HG03460 (cell line): ENCODE measurements at regions not wholly inside any gene's neighbourhood (a gene's known extent, or its start where the extent isn't known, plus 50 kb on each side); places are given as distances from the start of the nearest gene placed in this dataset.
"Not testable (repeated sequence)": the region's sequence is repeated elsewhere in the genome, so short reads cannot be mapped to it uniquely, and the experiment has no call there.

Source experiments
- ATAC-seq: cut with Tn5 transposase; IDR thresholded peaks from one replicate; pipeline ENCODE4 v1.9.1; 2021; ENCODE audit not compliant: unreplicated experiment

DNA sequence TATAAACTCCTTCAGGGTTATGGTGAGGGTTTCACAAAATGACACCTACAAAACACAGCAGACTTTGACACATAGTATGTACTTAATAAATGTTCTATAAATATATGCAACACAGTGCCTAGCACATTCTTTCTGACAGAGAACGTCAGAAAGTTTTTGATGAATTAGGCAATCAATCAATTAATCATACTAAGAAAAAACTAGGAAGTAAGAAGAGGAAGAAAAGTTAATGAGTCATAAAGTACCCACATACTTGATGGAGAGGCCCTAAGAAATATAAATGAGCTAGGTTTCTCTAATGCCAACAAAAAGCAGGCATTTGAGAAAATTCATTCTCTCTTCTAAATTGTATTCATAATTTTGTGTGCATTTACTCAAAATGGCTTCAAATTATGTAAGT is 192.7 kb upstream of the VWC2 start:
- no peak for ATAC-seq

DNA sequence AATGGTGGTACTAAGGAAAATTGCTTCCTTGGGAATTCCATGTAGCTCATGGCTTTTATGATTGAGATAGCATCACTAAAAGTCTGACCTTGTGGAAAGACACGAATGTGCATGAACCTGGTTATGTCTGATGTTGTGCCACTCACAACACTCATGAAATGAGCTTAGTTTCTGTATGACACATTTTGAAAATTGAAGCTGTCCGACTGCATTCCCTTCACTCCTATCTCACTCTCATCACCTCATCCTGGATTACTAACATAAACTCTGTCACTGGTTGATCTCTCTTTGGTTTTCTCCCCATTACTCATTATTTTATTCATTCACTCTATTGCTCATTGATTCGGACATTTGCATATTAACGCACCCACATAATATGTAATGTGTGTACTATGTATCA is 190.0 kb upstream of the VWC2 start:
- ATAC-seq: no peak

DNA sequence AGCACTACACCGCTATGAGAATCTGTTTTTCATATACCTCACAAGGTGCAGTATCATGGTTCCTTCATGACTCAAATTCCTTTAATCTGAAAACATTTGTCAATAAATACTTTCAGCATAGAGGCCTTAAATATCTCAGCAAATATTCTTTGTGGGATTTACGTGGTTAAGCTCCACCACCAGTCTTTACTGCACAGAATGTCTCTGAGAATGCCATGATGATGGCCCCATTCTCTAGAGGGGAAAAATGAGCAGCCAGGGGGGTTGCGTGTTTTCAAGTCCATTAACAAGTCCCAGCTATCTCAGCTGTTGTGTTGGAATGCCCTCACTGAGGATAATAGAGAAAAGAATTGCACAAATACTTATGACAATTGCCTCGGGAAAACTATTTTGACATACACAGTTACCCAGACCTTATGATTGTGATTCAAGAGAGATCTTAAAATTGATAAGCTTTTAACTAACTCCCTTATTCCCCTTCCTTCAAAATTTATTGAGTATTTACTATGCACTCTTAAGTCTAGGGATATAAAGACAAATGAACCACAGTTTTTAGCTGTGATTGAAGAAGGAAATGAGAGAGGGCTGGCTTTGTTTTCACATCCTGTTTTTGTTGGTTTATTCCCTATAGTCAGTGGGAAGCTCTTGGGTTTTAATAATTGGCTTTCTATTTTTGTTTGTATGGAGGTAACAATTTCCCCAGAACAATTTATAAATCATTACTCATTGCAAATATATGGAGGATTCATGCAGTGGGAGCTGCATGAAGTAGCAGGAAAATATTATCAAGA is 176.5 kb upstream of the VWC2 start:
- ATAC-seq: no peak

DNA sequence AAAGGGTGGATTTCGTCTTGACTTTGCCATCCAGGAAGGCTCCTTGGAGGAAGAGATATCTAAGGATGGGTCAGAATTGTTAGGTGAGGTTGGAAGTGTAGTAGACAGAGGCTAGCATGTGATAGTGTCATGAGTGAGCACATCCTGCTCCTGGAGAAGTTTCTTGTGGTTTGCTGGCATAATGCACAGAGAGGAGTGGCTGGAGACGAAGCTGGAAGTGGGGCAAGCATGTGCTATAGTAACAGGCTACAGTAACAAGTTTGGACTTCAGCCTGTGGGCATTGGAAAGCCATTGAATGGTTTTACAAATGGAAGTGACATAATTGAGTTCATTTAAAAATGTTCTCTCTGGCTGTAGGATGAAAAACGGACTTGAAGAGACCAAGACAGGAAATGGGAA is 175.6 kb upstream of the VWC2 start:
- ATAC-seq: no peak

DNA sequence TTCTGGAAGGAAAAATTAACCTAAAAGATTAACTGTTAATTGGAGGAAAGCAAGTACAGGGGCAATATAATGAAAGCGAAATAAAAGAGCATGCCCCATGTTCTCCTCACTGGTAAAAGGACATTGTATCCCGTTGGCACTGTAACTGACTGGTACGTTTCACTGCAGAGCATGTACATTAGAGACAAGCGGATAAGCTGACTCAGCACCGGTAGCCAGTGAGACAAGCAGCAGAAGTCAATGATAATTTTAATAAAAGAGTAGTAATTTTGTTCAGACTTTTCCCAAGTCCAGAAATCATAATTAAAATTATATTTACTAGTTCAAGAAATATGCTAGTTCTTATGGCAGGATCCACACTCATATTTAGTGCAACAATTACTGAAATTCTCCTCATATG is 161.5 kb upstream of the VWC2 start:
- ATAC-seq: no peak

DNA sequence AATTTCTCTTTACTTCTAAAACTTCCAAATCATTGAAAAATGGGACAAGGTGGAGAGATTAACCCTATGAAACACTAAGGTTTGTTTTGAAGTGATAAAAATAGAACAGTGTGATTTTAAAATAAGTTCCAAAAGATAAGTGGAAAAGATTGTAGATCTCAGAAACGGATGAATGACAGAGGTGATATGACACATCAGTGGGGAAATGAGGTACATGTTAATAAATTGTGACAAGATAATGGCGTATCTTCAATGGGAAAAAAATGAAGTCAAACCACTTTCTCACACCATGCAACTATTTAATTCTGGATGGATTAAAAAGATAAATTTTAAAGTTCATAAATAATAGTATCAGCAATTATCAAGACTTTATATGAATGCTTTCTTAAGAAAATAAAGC is 159.7 kb upstream of the VWC2 start:
- ATAC-seq: no peak

DNA sequence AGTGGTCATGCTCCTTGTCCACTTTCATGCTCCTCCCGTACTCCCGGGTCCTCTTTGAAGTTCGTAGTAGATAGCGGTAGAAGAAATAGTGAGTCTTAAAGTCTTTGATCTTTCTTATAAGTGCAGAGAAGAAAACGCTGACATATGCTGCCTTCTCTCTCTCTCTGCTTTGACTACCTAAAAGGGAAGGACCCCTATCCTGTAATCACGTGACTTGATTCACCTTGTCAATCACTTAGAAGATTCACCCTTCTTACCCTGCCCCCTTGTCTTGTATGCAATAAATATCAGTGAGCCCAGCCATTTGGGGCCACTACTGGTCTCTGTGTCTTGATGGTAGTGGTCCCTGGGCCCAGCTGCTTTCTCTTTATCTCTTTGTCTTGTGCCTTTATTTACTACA is 158.5 kb upstream of the VWC2 start:
- not testable (repeated sequence) for ATAC-seq

DNA sequence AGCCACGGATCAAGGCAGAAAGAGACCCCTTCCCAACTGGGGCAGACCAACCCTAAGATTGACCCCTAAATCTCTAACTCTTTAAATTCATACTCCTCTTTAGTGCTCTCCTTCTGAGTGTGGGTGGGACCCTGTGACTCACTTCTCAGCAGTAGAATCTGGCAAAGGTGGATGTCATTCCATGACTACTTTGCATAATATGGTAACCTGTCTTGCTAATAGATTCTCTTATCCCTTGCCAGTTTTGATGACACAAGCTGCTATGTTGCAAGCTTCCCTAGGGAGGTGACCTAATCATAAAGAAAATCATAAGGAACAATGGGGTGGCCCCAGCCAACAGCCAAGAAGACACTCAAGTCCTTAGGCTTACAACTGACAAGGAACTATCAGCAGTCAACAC is 155.4 kb upstream of the VWC2 start:
- ATAC-seq: no peak

DNA sequence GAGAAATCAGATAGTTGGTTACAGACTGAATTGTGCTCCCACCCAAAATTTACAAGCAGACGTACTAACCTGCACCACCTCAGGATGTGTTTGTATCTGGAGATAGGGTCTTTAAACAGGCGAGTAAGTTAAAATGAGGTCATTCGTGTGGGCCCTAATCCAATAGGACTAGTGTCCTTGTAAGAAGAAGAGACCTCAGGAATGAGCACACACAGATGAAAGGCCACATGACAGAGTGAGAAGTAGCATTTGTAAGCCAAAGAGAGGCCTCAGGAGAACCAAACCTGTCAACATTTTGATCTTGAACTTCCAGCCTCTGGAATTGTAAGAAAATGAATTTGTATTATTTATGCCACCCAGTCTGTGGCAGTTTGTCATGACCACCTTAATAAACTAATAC is 149.5 kb upstream of the VWC2 start:
- ATAC-seq: no peak

DNA sequence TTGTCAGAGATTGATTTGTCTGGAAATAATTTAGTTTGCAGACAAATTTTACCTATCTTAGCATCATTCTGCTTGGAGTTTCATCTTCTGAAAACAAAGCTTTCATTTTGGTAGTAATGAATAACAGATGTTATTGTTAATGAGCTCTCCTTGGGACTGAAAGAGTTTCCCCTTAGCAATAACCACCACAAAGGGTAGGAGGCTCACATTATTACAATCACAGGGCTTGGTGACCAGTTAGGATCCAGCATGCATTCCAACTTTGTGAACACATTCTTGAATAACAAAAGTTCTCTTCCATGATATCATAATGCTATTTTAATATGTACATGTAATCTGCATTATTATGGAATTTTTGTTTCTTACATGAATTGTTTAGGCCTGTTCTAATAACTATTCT is 148.8 kb upstream of the VWC2 start:
- ATAC-seq: no peak

DNA sequence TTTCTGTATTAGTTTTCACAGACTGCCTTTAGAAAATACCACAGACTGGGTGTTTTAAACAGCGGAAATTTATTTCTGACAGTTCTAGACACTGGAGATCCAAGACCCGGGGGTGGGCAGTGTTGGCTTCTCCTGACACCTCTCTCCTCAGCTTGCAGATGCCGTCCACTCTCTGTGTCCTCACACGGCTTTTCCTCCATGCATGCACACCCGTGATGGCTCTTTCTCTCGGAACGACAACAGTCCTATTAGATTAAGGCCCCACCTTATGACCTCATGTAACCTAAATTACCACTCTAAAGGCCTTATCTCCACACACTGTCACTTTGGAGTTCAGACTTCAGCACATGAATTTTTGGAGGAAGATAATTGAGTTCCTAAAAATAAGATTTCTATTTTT is 142.9 kb upstream of the VWC2 start:
- ATAC-seq: no peak

DNA sequence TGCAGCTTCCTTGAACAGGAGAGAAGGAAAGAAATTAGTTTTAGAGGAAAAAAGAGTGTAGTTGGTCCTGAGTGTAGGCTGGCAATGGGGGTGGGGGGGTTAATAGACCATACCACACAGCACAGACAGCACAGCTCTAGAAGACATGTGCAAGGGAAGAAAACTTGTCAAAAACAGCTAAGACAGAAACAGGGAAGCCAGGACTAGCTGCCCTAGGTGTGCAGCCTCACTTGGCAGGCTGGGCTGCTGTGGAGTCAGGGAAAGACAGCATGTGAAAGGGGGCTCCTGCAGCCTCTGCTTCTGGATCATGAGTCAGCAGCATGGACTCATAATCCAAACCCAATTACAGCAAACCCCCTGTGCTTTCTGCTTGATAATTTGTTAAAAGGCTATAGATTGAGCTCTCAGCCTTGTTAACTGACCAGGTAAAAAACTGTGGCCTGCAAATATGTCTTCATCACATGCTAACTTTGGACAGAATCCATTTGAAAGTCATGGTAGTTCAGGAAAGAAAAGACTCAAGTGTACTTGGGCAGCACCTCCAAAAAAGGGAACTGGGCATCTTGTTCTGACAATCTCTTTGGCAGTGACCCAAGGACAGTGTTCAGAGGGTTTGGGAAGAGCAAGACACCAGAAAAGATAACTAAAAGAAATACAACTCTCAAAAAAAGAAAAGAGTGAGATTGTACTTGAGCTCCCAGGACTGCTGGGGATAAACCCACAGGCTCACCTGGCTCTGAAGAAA is 142.2 kb upstream of the VWC2 start:
- no peak for ATAC-seq

DNA sequence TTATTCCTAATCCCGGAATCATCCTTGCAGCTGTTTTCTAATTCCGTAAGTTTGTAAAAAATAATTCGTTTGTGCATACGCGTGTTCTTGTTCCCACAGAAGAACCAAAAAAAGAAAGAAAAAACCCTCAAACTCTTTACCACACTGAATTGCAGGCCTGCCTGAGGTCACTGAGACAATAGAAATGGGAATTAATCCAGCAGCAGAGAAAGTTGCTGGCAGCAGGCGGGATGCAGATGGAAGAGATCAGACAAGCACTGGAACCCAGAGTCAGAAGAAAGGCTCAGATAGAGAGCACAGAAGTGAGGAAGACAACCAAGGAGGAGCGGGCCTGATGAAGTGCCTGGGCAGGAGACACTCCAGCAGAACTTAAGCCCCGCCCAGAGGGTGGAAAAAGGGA is 141.5 kb upstream of the VWC2 start:
- ATAC-seq: no peak

DNA sequence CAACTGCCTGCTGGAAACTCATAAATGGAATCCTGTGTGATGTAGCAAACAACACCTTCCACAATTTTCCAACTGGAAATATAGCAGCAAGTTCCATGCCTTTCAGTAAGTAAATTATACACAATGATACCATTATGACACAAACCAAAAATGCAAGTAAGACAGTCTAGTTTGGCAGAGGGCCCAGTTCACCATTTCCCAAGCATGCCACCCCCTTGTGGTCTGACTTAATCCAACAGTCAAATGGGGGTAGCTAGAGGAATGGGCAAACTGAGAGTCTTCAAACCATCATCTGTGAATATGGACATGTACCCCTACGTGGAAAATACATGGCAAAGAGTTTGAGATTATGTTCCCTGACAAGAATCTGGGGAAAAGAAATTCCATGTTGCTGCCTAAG is 137.6 kb upstream of the VWC2 start:
- ATAC-seq: no peak

DNA sequence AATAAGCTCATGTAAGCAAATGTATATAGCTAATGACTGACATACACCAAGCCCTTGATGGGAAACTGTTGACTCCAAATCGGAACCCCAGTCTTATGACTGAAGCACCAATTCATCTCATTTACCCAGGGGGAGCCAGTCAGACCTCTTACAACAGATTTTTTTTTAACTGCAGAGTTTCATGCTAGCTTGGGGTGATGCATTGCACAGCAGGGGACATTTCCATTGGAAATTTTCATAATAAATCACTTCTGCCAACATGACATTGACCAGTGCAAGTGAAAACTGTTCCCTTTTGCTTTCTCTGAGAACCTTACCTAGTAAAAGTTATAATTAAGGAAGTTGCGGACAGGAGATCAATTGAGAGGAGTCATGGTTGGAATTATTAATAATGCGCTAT is 137.0 kb upstream of the VWC2 start:
- ATAC-seq: no peak

DNA sequence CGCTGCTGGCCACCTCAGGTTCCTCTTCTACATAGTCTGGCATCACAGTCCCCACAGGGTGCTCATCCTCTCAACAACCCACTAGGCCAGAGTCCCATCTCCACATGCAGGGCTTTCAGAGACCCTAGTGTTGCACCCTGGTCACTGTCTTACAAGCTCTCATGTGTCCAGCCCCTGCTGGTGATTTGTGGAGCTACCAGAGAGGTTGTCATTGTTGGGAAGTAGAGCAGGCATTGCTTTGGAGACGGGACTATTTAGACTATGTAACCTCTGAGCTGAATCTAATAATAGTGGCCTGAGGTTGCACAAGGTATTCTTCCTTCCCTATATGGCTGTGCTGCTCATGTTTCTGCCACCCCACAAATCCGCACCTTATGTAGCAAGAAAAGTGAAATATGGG is 135.3 kb upstream of the VWC2 start:
- ATAC-seq: no peak

DNA sequence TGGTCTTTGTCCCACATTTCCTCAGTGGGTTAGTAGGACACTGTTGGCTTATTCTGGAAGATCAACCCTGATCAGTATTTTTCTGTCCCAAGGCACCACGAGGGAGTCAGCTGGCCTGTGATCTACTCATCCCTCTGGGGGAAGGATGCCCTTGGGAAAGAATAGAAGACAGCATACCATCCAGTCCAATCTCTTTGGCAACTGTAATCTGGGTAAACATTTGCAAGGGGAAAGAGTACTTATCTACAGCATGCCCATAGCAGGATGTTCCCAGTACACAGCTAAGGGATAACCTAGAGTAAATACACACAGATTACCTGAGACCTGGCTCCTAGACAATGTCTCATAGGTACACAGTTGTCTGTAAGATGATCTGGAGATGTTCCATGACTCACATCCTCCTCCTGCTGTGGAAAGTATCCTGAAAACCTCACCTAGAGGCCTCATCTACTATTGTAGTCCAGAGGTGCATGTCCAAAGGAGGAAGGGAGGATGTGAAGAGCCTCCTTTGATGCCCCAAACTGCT is 134.3 kb upstream of the VWC2 start:
- ATAC-seq: no peak

DNA sequence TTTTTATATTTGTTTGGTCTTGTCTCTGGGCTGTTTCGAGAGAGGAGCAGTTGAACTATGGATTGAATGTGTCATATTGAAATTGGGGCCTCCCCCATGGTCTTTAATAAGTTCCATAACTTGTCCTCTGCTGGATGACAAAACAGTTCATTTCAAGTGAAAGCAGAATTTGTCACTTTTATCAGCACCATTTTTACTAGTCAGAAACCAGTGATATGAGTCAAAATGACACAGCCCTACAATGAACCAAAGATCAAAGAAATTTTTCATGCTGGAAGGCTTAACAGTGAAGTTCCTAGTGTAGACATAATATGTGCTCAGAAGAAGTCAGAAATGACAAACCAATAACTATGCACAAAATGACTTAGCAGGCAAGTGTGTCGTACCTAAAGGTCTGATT is 133.6 kb upstream of the VWC2 start:
- ATAC-seq: no peak

DNA sequence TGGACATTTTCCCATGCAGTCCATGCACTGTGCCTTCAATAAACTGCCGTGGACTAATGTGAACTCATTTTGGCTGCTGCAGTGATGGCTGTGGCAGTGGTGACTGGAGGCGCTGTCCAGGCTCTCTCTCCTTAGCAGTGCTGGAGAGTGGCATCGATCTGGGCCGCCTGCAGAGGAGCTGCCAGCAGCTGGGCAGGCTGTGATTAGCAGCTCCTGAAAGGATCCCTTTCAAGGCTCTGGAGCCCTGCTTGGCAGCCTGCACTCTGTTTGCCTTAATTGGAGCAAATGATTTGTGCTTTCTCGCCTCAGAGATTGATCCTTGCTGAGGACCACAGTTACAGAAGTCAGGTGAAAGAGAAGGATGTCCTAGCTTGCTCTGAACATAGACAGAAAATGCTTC is 130.1 kb upstream of the VWC2 start:
- no peak for ATAC-seq

DNA sequence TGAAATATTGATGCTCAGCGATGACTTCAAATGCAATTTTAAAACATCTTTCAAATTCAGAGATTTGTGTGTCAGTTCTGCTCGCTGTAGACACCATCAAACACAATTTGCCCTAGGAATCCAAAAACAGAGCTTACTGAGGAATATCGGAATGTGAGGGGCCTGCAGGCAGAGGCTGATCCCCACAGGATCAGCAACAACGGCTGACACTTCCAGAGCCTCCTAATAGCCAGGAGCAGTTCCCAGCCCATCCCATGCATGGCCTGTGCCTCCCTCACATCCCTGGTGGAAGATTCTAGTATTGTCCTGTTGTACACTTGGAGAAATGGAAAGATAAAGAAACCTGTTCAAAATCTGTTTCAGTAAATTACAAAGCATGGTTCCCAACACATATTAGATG is 129.7 kb upstream of the VWC2 start:
- ATAC-seq: no peak

DNA sequence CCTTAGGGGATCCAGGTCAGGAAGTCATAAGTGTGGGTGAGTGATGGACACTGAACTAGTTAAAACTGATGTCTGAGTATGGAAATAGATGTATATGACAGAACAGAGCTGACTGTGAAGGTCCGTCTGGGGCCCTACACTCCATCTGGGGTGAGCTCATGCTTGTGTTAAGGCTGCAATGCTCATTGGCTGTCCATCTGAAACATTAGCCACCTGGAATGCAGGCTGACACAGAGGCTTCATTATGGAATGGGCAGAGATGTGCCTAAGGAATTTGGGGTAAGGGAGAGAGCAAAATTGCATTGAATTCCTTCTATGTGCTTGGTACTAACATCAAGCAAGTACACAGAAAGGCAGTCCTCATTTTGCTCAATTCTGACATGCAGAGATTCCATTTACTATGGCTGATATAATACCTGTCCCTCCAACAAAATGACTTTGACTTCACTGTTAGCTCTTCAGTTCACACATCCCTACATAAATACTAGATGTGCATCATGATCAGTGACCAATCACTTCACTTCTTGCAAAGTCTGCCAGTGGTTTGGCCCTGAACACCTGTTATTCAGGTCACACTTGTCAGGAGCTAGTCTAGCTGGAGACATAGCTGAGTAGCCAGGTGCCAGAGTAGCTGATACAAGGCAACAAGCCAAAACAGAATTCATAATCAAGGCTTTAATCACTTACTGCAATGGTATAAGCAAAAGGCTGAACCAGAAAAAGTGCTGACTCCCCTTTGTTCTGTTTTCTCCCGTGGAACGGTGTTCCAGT is 128.9 kb upstream of the VWC2 start:
- ATAC-seq: no peak

DNA sequence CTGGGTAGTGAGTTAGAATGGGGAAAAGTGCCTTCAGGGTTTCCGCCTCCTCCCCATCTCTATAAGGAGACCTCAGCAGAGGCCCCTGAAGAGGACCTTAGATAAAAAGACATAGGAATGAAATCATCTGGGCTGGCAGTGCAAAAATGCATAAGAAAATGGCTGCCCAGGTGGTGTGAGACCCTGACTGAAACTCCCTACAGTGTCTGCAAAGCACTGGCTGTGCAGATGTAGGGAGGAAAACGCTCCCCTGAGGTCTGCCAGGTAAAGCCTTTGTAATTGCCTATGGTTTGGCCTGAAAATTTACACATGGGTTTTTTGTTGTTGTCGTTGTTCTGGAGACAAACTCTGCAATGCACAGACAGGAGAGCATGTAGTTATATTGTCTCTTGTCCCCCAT is 128.1 kb upstream of the VWC2 start:
- no peak for ATAC-seq
